GM18951 (cell line): ENCODE measurements at regions not wholly inside any gene's neighbourhood (a gene's known extent, or its start where the extent isn't known, plus 50 kb on each side); places are given as distances from the start of the nearest gene placed in this dataset.

ENCODE experiments used
- POLR2A ChIP-seq: IDR thresholded peaks from 4 replicates; pipeline ENCODE4 v1.6.1; 2011; ENCODE audit warnings: mild to moderate bottlenecking; ENCODE audit not compliant: insufficient read length, insufficient read depth; ENCODE audit errors: extremely low read depth
- in situ Hi-C: fragments of 300-500 bp; cut with MboI; formaldehyde crosslinking; loops from one replicate; pipeline ENCODE4 v1.12.0; 2022; ENCODE audit warnings: low sequenced_read_pairs, mixed read lengths, inconsistent platforms; ENCODE audit not compliant: unreplicated experiment

DNA sequence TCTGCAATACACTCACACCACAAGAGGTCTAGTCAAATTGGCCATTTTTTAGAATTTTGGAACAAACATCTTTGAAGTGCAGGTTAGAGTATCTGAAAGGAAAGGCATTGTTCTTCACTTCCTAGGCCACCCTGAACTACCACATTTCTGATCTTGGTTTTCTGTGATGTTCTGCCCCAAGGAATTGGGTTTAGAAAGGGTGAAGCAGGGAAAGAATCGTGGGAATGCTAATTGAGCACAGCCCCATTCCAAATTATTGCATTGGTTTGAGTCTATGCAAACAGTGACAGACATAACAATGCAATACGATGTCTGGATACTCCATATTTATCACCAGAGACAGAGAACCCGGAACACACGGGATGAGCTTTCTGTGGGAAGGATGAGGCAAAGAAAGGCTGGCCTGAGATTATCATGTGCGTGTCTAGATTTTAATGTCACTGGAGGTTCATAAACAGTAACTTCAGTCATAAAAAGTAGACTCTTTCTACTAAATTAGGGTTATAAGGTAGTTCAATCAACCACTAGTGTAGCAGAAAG, 195.3 kb upstream of the BLID start:
- TF ChIP-seq POLR2A, result no peak
- in situ Hi-C loops, result no loop called here

DNA sequence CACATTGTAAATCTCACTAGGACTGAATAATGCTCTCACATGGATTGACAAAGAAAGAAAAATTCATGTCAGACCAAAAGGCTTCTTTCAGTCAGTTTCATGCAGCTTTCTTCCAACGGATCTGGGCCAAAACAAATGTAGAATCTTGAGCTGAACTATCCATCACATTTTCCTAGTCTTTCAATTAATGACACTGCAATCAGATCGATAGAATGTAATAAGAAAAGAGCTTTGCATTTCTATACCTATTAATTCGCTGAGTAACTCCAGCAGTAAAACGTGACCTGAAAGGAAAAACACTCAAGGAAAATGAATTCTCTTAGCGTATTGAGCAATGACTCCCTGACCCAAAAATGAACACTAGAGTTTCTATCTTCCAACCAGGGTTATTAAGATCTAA, 194.8 kb upstream of the BLID start:
- in situ Hi-C loops, result no loop called here
- TF ChIP-seq POLR2A, result no peak

DNA sequence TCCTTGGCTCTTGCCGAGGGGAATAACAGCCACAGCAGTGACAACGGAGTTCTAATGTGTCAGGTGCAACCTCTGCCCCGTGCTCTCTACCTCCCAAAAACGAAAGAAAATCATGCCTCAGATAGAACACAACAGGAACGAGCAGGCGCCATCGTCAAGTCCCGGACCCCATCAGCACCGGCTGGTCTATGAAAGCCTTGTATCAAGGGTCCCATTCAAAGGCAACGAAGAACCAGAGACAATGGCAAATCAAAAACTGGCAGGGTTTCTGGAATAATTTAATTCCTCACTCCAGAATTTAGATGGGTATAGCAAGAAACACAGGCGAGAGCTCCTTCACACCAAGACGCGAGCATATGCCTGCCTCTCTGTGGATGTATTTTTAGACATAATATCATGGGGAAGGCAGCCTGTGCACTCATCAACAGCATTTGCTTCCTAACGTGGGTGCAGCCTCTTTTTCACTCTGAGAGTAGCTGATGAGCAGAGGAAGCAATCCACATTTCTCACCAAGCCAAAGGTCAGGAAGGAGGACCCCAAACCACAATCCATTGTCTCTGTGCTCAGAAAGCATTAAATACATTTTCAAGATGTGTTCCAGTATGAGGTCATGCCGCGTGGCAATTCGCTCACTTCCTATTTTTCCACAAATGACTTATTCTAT, 193.4 kb upstream of the BLID start:
- in situ Hi-C loops, result no loop called here
- no peak for TF ChIP-seq POLR2A

DNA sequence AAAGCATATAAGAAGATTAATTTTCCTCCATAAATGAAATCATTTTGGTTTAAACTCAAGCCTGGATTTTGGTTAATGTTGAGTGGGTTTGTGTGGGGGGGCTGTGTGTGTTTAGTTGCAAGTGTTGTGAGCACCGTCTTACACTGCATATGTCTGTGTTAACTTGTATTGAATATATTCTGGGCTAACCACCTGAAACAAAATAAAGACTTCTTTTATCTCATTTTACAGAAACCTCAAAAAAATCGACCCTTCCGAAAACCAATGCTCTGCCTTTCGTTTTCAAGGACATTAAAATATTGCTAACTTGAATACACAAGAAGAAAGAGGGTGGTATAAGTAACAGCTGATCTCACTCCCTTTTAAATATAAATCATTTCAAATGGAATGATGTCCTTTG, 192.2 kb upstream of the BLID start:
- TF ChIP-seq POLR2A, result no peak
- in situ Hi-C loops, result no loop called here

DNA sequence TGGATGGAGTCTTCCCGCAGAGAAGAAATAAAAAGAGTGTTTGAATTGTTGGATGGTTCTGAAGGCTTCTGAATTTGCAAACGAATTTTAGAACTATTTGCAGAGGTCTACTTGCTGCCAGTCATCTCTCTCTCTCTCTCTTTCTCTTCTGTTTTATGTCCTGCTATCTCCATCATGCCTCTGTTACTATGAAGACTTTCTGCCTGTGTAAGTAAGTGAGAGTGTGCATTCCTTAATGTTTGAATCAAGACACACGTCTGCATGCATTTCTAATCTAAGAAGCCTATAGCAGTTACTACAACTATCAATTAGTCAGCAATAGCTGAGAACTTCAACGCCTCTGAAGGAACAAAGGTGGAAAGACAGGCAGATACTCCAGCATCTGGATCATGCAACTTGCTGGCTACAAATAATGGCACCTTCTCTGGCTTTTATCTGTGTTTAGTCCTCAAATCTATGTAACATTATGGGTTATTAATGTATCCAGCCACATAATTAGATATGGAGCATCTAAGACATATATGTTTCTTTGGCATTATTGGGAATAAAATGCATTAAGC, 191.5 kb upstream of the BLID start:
- in situ Hi-C loops, result no loop called here
- TF ChIP-seq POLR2A, result no peak

DNA sequence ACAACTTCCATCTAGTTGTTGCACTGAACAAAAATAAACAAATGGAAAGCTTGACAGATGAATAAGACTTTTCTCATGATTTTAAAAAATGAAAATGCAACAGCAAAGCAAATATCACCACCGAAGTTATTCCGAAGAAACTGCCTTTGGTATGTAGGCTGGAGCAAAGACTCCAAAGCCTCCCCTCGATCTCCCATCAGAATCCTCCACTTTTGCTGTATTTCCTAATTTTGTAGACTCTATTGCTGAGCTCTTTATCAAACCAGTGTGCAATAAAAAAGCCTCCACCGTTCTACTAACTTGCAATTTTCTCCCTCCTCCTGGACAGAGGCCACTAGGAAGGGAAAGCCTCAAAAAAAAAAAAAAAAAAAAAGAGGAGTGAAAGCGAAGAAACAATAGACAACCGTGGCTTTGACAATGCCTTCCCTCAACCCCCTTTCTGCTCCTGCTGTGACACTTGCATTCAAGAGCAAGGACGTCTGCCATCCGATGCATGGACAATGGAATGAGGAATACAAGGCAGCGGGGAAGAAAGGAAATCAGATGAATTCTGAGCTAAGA, 190.9 kb upstream of the BLID start:
- in situ Hi-C loops, result no loop called here
- no peak for TF ChIP-seq POLR2A

DNA sequence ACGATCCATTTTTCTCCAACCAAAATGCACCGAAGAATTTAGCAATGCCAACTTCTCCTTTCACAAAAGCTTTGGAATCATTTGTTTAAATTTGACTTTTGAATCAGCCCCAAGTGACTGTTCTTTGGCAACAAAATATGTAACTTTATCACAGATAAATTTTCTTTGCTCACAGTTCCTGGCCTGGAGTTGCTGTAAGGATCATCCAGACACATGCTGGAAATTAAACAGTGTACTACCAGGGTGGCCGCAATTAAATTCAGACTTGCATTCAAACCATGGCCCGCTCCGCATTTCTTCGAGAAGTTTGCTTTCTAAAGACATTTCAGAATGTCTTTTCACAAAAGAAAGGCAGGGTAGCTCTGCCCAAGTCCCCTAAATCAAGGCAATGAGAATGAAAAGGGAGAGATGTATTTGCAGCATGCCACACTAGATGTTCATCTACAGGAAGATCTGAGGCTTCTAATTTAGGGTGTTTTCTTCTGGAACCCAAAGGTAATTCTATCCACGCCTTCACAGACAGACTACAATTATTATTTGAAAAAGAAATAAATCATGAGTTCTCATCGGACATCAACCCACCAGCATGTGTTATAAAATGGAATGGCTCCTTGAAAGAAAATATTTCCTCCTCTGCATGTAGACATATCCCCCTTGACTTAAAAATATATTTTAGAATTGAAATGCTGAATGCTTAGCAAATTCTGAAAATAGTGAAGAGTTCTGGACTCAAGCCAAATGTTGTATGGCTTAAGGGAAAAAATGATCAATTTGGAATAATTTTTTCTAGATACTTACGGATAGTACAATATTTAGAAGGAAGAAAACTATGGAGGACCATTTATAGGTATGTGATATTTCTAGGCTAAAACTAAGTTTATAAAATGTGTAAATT, 189.7 kb upstream of the BLID start:
- TF ChIP-seq POLR2A, result no peak
- in situ Hi-C loops, result no loop called here

DNA sequence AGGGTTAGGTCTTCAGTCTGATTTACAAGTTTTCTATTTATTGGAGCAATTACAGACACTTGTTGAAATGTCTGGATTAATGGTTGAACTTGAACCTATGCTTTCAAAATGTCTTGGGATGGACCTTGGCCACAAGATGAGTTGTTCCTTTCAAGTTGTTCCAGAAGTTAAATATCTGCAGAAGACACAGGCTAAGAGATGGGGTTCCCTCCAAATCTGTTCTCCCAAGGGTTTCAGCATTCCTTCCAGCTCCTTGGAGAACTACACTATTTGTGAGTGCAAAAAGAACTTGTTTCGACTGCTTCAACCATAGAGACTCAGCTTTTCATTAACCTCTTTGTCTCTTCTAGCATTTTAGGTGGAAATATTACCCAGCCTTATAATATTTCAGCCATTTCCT, 189.0 kb upstream of the BLID start:
- in situ Hi-C loops, result no loop called here
- no peak for TF ChIP-seq POLR2A

DNA sequence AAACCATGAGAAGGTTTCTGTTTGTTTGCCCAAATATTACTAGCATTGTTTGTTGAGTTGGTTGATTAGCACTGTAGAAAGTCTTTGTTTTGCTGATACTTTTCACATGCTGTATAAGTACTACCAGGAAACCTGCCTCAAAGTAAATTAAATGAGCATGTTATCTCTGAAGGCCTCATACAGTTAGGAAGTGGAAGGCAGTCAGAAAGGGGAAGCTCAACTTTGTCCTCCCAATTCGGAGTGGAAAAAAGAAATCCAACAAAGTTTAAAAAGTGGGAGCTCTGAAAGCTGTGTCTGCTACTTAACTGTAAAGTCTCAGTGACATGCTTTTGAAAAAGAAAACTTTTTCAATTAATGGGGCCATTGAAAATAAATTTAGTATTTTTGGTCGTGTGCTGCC, 188.3 kb upstream of the BLID start:
- TF ChIP-seq POLR2A, result no peak
- in situ Hi-C loops, result no loop called here

DNA sequence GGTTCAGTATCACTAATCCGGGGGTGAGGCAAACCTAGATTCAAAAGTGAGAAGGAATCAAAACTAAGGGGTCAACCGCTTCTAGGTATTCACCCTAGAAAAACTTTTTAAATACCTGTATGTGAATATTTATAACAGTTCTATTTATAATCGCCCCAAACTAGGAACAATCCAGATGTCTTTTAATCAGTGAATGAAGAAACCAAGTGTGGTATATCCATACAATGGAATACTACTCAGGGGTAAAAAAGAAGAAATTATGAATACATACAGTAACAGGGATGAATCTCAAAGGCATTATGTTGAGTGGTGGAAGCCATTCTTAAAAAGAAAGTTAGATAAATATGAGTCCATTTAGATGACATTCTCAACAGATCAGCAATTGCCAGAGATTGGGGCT, 178.0 kb upstream of the BLID start:
- TF ChIP-seq POLR2A, result no peak
- in situ Hi-C loops, result no loop called here

DNA sequence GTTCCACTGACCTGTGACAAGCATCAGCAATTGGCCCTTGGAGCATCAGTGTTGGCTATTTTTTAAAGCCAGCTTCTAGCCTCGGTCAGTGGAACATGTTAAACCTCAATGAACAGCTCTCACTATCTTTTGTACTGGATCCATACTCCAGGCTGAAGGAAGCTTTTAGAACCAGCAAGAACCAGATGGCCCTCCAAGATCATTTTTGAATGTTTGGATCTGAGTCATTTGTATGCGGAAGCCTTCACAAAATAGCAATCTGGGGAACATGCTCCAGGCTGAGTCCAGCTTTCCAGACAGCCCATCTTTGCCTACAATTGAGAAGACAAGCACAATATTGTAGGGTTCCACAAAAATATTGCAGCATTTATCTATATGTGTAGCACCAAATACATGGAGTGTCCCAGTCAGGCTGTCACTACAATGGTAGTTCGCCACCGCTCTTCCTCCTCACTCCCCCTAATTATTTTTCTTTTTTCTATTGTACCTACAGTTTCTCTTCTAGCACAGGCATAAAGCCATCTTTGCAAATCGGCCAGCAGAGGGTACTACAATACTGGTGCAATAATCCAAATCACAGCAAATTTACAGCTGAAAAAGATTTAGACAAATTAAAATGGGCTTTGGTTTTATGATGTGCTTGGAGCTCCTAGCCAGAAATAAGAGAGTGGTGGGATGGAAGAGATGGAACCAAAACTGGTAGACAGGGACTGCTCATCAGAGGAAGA, 177.4 kb upstream of the BLID start:
- in situ Hi-C loops, result no loop called here

DNA sequence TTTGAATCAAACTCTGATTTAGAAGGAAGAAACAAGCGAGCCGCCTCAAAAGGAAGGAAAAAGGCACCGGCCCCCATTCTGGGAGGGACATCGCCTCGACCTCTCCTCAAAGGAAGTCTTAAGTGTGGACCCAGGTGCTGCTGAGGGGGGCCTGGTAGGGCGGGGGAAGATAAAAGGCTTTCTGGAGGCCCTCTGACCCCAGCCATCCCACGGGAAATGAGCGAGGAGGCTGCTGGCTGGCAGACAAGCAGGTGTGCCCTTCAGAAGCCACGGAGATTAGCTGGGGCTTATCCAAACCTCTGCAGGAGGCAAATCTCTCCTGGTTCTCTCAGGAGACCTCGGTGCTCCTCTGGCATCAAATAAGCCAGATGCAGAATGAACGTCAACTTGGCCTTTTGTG, 171.4 kb upstream of the BLID start:
- in situ Hi-C loops, result no loop called here
- no peak for TF ChIP-seq POLR2A

More for the DNA sequence above, 177.4 kb upstream of the BLID start:
- no peak for TF ChIP-seq POLR2A
